ENCODE measurements at regions not wholly inside any gene's neighbourhood (a gene's known extent, or its start where the extent isn't known, plus 50 kb on each side); places are given as distances from the start of the nearest gene placed in this dataset.

DNA sequence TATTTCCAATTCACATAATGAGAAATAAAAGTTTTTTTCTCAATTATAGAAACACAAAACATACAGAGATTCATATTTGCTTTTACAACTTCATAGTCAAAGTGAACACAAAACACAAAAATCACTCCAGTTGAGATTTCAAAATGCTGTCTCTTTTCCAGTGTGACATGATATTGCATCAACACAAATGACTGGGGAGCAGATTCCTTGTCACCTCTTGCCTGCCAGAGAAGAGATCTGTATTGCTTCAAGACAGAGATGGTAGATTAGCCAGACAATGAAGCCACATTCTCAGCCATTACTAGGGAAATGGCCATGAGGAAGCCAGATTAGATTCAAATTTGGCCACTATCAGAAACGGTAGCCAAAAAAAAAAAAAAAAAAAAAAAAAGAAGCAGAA is 2313.1 kb upstream of the AGA start:
- no peak for DNase-seq

DNA sequence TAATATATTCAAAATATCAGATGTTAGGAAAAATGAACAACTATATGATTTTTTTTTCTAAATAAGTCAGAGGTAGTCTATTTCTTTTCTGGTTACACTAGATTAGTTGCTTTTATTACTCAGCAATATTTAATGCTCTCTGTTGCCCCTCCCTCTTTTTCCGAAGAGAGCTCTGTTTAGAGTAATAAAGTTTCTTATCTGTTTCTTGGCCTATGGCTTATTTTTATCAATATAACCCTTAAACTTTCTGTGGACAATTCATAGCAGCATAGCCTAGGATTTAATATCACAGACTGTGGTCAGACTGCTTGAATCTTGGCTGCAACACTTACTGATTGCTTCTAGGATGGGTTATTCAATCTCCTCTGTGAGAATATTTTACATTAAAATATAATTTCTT is 2315.4 kb upstream of the AGA start:
- no peak for DNase-seq

- DNase-seq = no peak
Measured at GRCh38 chr4:179762840-179763239, 2320.6 kb upstream of the AGA start.

DNA sequence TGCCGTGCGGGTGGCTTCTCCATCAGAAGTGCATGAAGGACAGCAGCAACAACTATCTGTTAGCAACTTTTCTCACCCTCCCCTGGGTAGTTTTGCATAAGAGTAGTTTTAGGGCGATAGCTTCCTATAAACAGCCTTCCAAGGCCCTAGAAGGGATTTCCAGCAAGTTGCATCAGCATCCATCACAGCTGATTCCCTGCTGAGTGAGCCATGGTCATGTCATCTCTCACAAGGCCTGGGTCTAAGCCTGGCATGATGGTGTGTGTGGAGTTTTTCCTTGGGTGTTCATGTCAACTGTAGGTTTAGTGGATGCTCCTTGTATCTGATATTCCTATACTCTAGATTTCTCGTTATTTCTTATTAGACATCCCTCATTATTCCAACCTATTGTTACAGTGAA is 2324.7 kb upstream of the AGA start:
- no peak for DNase-seq

DNA sequence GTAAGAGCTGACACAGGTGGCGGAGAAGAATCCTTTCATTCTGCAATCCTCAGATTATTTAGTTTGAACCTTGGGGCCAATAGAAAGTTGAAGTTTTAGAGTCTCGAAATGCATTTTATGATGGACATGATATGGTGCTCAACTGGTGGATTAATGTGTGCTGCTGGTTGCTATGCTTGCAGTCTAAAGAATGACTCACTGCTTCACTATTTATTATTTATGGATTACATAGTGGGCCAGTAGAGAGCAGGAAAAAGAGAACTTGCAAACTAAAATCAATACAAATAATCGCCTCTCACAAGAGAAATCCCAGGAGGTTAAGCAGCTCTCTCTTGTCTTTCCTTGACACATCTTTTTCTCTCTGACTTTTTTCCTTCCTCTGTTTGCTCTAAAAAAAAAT is 2326.8 kb upstream of the AGA start:
- DNase-seq = no peak

GRCh38 chr4:179797738-179798137 is 2355.5 kb upstream of the AGA start:
- DNase-seq = no peak

DNA sequence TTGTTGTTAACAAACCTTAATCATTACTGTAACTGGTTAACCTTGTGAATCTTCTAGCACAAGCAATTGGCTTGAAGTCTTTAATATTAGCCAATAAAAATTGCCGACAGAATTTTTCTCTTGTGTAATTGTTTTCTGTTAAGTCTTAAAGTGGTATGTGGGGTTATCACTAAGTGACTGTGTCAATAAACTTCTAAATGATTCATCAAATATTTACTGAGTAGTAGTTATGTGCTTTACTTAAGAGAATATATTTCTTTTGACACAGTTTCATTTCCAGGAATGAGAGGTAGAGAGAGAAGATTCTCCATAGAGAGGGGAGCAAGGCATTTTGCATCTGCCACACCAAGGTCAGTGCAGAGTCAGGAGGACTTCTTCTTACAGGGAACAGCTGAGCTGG is 2361.6 kb upstream of the AGA start:
- no peak for DNase-seq

GRCh38 chr4:179804440-179804839 is 2362.2 kb upstream of the AGA start:
- DNase-seq = no peak

DNA sequence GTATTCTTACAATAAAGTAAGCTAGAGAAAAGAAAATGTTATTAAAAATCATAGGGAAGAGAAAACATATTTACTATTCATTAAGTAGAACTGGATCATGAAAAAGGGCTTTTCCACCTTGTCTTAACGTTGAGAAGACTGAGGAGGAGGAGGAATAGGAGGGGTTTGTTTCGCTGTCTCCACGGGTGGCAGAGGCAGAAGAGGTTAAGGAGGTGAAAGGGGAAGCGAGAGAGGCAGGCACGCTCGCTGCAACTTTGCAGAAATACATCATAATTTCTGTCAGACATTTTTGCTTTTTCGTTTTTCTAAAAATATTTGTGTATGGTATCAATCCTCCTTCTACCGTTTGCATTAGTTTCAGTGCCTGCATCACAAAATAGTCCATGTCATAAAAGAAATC is 2375.1 kb upstream of the AGA start:
- DNase-seq = no peak

- DNase-seq = no peak
Measured at GRCh38 chr4:179823342-179823741, 2381.1 kb upstream of the AGA start.

- no peak for DNase-seq
Measured at GRCh38 chr4:179831274-179831673, 2389.0 kb upstream of the AGA start.

DNA sequence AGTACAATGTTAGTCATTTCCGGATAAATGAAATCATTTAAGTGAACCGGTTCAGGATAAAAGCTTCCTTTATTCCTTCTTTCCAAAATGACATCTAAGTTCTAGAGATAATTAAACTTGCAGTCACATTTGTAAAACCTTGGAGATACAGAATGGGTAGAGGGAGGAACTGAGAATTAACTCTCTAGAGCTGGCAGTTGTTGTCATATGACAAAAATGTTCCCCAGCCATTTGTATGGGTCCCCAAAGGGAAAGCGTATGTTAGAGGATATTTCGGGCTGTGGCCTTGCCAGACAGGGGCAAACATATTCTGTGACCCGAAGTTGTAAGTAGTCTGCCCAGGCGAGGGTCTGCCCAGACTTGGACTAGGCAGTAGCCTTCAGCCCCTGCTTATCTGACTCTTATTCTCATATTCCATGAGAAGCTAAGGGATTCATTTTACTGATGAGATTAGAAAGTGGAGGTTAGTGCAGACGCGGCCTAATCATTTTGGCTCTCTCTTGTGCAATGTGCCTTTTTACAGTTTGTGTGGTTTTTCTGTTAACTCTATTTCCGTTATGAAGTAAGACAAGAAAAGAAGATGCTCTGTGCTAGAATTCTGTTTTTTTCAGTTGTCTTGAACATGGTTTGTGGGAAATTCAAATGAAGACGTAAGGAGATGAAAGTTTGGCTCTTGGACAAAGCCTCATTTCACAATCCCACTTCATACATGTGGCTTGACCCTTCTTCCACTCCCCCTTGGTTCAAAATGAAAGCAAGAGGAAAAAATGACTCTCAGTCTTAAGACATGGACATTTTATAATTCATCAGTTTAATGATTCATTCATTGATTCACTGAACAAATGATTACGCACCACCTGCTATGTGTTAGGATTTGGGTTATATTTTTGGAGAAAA is 2394.2 kb upstream of the AGA start:
- DNase-seq = no peak

GRCh38 chr4:179843370-179843769 is 2399.8 kb upstream of the TENM3 start:
- no peak for DNase-seq

DNA sequence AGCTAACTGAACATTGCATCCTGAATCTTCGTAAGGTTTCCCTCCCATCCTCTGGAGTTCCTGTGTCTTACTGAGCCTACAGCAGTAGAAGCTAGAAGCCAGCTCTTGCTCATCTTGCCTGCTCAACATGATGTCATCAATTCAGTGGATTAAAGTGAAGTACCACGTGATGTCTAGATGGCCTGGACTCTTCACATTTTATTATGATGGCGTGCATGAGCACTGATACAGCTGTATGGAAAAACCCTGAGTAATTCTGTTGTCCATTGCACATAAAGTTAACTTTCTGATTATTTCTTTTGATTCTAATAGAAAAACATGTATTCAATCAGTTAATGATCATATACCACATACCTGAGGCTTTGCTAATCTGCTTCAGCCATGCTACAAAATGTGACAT is 2387.7 kb upstream of the TENM3 start:
- DNase-seq = no peak

GRCh38 chr4:179858221-179858620 is 2385.0 kb upstream of the TENM3 start:
- no peak for DNase-seq

DNA sequence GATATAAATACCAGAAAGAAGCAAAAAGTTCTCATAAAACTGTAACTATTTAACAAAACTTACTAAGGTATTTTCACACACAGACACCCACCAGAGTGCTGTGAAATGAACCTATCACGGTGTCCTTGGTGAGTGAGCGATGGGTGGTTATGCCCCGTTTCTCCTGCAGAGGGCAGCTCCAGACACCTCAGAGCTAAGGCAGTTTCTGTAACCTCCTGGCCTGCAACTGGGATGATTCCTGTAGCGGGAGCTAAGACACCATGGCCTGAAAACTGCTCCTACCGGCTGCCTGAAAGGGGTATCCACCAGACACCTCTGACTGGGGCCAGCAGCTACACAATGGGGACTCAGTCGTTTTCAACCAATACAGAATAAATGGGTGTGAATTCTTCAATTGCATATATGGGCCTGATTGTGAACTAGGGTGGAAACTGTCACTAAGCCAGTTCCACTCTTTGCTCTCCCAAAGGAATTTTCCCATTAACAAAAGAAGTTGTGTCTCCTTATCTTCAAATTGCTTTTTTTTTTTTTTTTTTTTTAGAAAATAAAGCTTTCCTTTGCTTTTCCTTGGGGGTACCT is 2375.8 kb upstream of the TENM3 start:
- peak; percentile 44 for DNase-seq

GRCh38 chr4:179871726-179872125 is 2371.5 kb upstream of the TENM3 start:
- no peak for DNase-seq

GRCh38 chr4:179872755-179873154 is 2370.4 kb upstream of the TENM3 start:
- DNase-seq = no peak

DNA sequence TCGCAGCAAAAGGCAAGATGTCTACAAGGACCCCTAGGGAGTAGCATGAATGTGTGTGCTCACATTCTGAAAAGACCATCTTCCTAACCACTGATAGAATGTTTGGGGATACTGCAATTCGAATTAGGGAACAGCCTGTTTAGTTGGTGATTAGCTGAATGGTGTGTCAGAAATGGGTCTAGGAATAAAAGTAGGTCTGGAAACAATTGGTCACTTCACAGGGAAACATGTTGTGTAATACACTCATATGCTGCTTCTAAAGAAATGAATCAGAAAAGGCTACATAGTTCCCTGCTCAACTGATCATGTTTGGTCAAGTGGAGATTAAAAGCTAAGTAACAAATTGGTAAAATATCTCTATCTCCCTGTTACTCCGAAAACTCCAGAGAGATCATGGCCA is 2362.4 kb upstream of the TENM3 start:
- DNase-seq = no peak

DNA sequence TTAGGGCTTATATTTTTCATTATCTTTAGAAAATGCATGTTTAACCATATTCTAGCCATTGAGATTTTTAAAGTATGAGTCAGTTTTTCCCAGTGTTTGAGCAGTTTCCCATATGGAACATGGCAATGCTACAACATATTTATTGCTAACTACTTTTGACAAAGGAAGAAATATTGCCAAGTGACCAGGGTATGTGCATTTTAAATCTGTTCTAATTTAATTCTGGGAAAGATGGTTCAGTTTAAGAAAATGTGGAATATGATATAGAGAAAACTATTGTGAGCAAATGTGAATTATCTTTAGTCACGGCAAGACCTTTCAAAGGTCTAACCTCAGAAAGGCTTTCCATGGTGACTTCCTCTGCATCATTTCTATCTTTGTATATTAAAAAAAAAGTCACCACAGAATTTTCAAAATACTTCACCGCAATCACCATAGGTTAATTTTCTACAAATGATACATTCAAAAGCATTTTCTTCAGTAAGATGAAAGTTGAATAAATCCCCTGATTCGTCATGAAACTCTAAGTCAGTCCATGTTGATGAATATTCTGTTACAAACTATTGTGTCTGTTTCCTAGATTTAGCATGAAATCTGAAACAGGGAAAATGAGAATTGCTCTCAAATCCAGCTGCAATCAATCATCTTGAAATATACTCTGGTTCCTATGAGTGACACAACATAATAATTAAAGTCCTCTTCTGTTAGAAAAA is 2349.0 kb upstream of the TENM3 start:
- no peak for DNase-seq

DNA sequence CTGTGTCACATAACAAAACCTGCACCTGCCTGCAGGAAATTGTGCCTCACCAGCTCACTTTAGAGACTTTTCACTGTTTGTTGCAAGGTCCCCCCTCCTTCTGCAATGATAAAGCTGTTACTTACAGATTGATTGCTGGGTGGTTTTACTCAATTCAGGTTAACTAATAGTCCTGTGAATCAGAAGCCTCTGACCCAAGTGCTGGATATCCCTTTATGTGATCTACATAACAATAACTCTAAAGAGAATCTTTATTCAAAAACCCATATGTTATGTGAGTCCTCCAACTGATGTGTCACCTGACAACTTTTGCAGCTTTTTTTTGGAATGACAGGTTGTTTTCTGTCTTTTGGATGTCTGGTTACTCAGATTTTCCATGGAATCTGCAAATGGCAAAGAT is 2323.6 kb upstream of the TENM3 start:
- no peak for DNase-seq

- DNase-seq = no peak
Measured at GRCh38 chr4:179927473-179927872, 2315.7 kb upstream of the TENM3 start.

GRCh38 chr4:179941911-179942310 is 2301.3 kb upstream of the TENM3 start:
- DNase-seq = no peak

DNA sequence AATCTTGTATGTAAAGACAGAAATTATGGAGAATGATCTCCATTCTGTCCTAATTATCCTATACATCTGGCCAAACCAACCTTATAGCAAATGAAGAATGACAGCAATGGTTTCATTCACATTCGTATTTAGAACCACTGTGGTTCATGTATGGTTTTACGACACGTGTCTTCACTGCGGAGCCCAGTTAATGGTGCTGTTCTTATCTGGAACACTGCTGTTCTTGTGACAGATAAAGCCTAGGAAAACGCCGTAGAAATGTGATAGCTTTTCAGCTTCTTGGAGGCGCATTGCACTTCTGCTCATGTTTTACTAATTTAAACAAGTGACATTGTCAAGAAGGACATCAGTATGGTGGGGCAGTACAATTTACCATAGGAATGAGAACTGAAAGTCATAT is 2266.4 kb upstream of the TENM3 start:
- no peak for DNase-seq

All from left hindlimb (tissue), 1 donor.